OCI-LY3 (cell line): ENCODE measurements at regions not wholly inside any gene's neighbourhood (a gene's known extent, or its start where the extent isn't known, plus 50 kb on each side); places are given as distances from the start of the nearest gene placed in this dataset.

Experiments used
- H2AFZ ChIP-seq: fragments of 200-600, 300-600 bp; shearing (Covaris generic); 2 replicates; pipeline ENCODE4 v1.6.0; 2014; ENCODE audit warnings: antibody characterized with exemption, low read depth, low read length
- H3K27ac ChIP-seq: fragments of 200-600, 300-600 bp; sonication (generic); 2 replicates; pipeline ENCODE4 v1.5.1; 2014; ENCODE audit warnings: mild to moderate bottlenecking, low read length, moderate library complexity, mixed read lengths
- H3K27me3 ChIP-seq: fragments of 200-600, 300-600 bp; sonication (generic); 2 replicates; pipeline ENCODE4 v1.6.1; 2014; ENCODE audit warnings: low read depth, low read length, mixed read lengths
- H3K36me3 ChIP-seq: fragments of 200-600, 300-600 bp; sonication (generic); replicated peaks from 2 replicates; pipeline ENCODE3; 2014; ENCODE audit warnings: low read depth, low read length, mixed read lengths
- H3K4me1 ChIP-seq: fragments of 300-600, 200-600 bp; sonication (generic); 2 replicates; pipeline ENCODE4 v1.6.1; 2014; ENCODE audit warnings: low read length, mixed read lengths
- H3K4me2 ChIP-seq: fragments of 200-600, 300-600 bp; sonication (generic); 2 replicates; pipeline ENCODE4 v1.6.1; 2014; ENCODE audit warnings: low read length, mixed read lengths
- H3K4me3 ChIP-seq: fragments of 300-600, 200-600 bp; sonication (generic); 2 replicates; pipeline ENCODE4 v1.5.1; 2014; ENCODE audit warnings: antibody characterized with exemption, mild to moderate bottlenecking, low read length, moderate library complexity
- H3K79me2 ChIP-seq: fragments of 300-600, 200-600 bp; shearing (Covaris generic); 2 replicates; pipeline ENCODE4 v1.6.1; 2014; ENCODE audit warnings: mild to moderate bottlenecking, low read length, mixed read lengths
- H3K9ac ChIP-seq: fragments of 300-600, 200-600 bp; shearing (Covaris generic); 2 replicates; pipeline ENCODE4 v1.6.0; 2014; ENCODE audit warnings: mild to moderate bottlenecking, low read length, moderate library complexity
- H3K9me3 ChIP-seq: fragments of 200-600, 300-600 bp; shearing (Covaris generic); 2 replicates; pipeline ENCODE4 v1.6.1; 2014; ENCODE audit warnings: low read length, mixed read lengths; ENCODE audit not compliant: insufficient read depth
- H4K20me1 ChIP-seq: fragments of 200-600, 300-600 bp; sonication (generic); 2 replicates; pipeline ENCODE4 v1.6.1; 2016; ENCODE audit warnings: low read length, mixed read lengths; ENCODE audit not compliant: insufficient read depth
- CTCF ChIP-seq: fragments of 200-600, 300-600 bp; sonication (generic); IDR thresholded peaks from 2 replicates; pipeline ENCODE4 v1.5.1; 2014; ENCODE audit warnings: antibody characterized with exemption, low read length, low read depth
- EZH2phosphoT487 ChIP-seq: fragments of 200-600 bp; shearing (Covaris generic); IDR thresholded peaks from 2 replicates; pipeline ENCODE4 v1.6.1; 2018; ENCODE audit warnings: antibody characterized with exemption, mixed run types, low read depth

- H3K9me3 ChIP-seq: no peaks in the 10 kb centered on the region
- H3K4me2 ChIP-seq: no peak overlapping the region
- no peak overlapping the region for H3K9ac ChIP-seq
- H3K79me2 ChIP-seq: no peaks in the 10 kb centered on the region
- H3K27me3 ChIP-seq: peaks cover 11% of the 10 kb centered on the region
- H2AFZ ChIP-seq: no peak overlapping the region
- H3K27ac ChIP-seq: no peak overlapping the region
- TF ChIP-seq EZH2phosphoT487 (no peak), CTCF (no peak)
- H3K4me3 ChIP-seq: no peak overlapping the region
- peaks cover 6% of the 10 kb centered on the region; the same call in 1 of the 2 replicates for H3K4me1 ChIP-seq
- no peaks in the 10 kb centered on the region for H4K20me1 ChIP-seq
- no peaks in the 10 kb centered on the region for H3K36me3 ChIP-seq
These were observed 60.1 kb downstream of the GADD45G start for GRCh38 chr9:89664896-89665329.

DNA sequence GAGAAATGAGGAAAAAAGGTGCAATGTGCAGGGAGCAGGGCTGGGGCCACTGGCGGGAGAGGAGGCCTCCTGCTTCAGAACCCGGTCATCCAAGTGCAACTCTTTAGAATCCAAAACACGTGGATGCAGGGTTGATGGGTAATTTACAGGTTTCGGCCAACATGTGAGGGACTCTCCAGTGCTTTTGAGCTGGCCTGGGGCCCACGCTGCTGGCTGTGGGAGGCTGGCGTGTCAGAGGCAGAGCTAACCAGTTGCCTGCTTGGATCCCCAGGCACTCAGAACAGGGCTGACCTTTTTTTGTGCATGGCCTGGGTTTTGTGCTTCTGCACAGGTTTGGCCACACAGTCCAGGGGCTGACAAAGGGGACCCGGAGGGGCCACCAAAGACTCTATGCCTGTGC is 61.6 kb downstream of the GADD45G start:
- Histone ChIP-seq H4K20me1 (no peaks in the 10 kb centered on the region), H3K79me2 (no peaks in the 10 kb centered on the region), H3K27me3 (peaks cover 11% of the 10 kb centered on the region), H3K9me3 (no peaks in the 10 kb centered on the region), H2AFZ (no peak overlapping the region), H3K27ac (no peak overlapping the region), H3K4me3 (no peak overlapping the region), H3K9ac (no peak overlapping the region), H3K4me2 (no peak overlapping the region), H3K36me3 (no peaks in the 10 kb centered on the region), H3K4me1 (no peaks in the 10 kb centered on the region; the same call in 1 of the 2 replicates)
- TF ChIP-seq EZH2phosphoT487: no peak
- TF ChIP-seq CTCF: no peak

GRCh38 chr9:89666950-89667349 is 62.1 kb downstream of the GADD45G start:
- Histone ChIP-seq H3K36me3 (no peaks in the 10 kb centered on the region), H3K4me2 (no peak overlapping the region), H3K9ac (no peak overlapping the region), H3K4me1 (no peaks in the 10 kb centered on the region; the same call in 1 of the 2 replicates), H3K27me3 (peaks cover 11% of the 10 kb centered on the region), H3K9me3 (no peaks in the 10 kb centered on the region), H3K79me2 (no peaks in the 10 kb centered on the region), H3K4me3 (no peak overlapping the region), H3K27ac (no peak overlapping the region), H2AFZ (no peak overlapping the region), H4K20me1 (no peaks in the 10 kb centered on the region)
- TF ChIP-seq EZH2phosphoT487 (no peak), CTCF (no peak)

- Histone ChIP-seq H3K79me2 (no peaks in the 10 kb centered on the region), H3K9me3 (no peaks in the 10 kb centered on the region), H3K9ac (no peak overlapping the region), H4K20me1 (no peaks in the 10 kb centered on the region), H3K27ac (no peak overlapping the region), H3K4me2 (no peak overlapping the region), H2AFZ (no peak overlapping the region), H3K4me1 (no peaks in the 10 kb centered on the region; the same call in 1 of the 2 replicates), H3K27me3 (peaks cover 11% of the 10 kb centered on the region), H3K4me3 (no peak overlapping the region), H3K36me3 (no peaks in the 10 kb centered on the region)
- TF ChIP-seq EZH2phosphoT487: no peak
- no peak for TF ChIP-seq CTCF
These were observed 62.9 kb downstream of the GADD45G start for GRCh38 chr9:89667726-89668125.
